ENCODE measurements at regions not wholly inside any gene's neighbourhood (a gene's known extent, or its start where the extent isn't known, plus 50 kb on each side); places are given as distances from the start of the nearest gene placed in this dataset.

- ChIA-PET CTCF (ENCODE audit: partially characterized antibody) (no interaction called here), POLR2A (ENCODE audit: partially characterized antibody) (no interaction called here)
- H4K5ac ChIP-seq (ENCODE audit: insufficient read length, low read depth, low read length) = peak overlapping the region; percentile 41
- peaks cover 0 to 6% (median 2%) of the 10 kb centered on the region in 4 experiments; a peak in 3 of 7 replicates for H3K4me1 ChIP-seq (replicated peaks in 1 of 4; ENCODE audit: control insufficient read depth in 3 of 4, insufficient read depth in 4 of 4, low read length in 3 of 4)
- peak overlapping the region; percentile 94; the same call in 1 of the 2 replicates for H2BK12ac ChIP-seq (ENCODE audit: low read depth, low read length)
- WGBS, 2 experiments (ENCODE audit: extremely low coverage in 1 of 2, insufficient coverage in 1 of 2, insufficient read length in 1 of 2, insufficient replicate concordance in 2 of 2, low coverage in 1 of 2, low lambda C conversion rate in 2 of 2, missing lambda C conversion rate in 1 of 2) = 48% methylated on average over 22 of the region's 22 CpGs; no CpG with 5 or more reads in 1 of the 2 experiments
- peak overlapping the region; percentile 14; the same call in 1 of the 2 replicates for H4K8ac ChIP-seq (ENCODE audit: extremely low read depth, insufficient read depth, low read length)
- H3K4ac ChIP-seq (replicated peaks; ENCODE audit: insufficient read length, low read depth, low read length) = no peak overlapping the region
- no peaks in the 10 kb centered on the region for H3K23me2 ChIP-seq (ENCODE audit: low read depth, low read length)
- H3K4me3 ChIP-seq (ENCODE audit: extremely low read depth in 1 of 4, insufficient read depth in 2 of 4, low read depth in 3 of 4, low read length in 4 of 4) = no peak overlapping the region
- H2AFZ ChIP-seq (ENCODE audit: low read length) = peak overlapping the region; percentile 82; the same call in 1 of the 2 replicates
- no peak overlapping the region for H3K27ac ChIP-seq (ENCODE audit: low read depth, low read length)
- no peak overlapping the region for H3K23ac ChIP-seq (ENCODE audit: insufficient read length)
- H3K14ac ChIP-seq (ENCODE audit: insufficient read length) = no peak overlapping the region
- peak overlapping the region; percentile 61 for H4K91ac ChIP-seq (replicated peaks; ENCODE audit: insufficient read length, low read length)
- no peaks in the 10 kb centered on the region for H3K79me1 ChIP-seq (ENCODE audit: low read depth, low read length)
- H2AK5ac ChIP-seq (ENCODE audit: low read depth, low read length) = no peak overlapping the region
- H3K9ac ChIP-seq (replicated peaks in 1 of 4; ENCODE audit: extremely low read depth in 1 of 4, low read depth in 3 of 4, low read length in 3 of 4) = no peak overlapping the region
- DNase-seq (ENCODE audit: low read depth in 1 of 2, low spot score in 2 of 2) (peak; percentile 15 to 85), FAIRE-seq (peak; percentile 82)
- no peak overlapping the region for H2BK5ac ChIP-seq (ENCODE audit: low read depth, low read length)
- no peaks in the 10 kb centered on the region for H3K36me3 ChIP-seq (ENCODE audit: control insufficient read depth in 2 of 4, insufficient read depth in 4 of 4, low read length in 3 of 4)
- no peaks in the 10 kb centered on the region for H4K20me1 ChIP-seq (replicated peaks in 1 of 2; ENCODE audit: control insufficient read depth in 1 of 2, insufficient read depth in 2 of 2, low read length in 2 of 2)
- no peak overlapping the region for H3K56ac ChIP-seq (replicated peaks; ENCODE audit: insufficient read length, low read depth, low read length)
- peak overlapping the region; percentile 81 for H3K18ac ChIP-seq (ENCODE audit: extremely low read depth, low read length)
- H2BK20ac ChIP-seq (ENCODE audit: low read length) = peak overlapping the region; percentile 90; the same call in 1 of the 2 replicates
- H3K27me3 ChIP-seq (replicated peaks in 1 of 4; ENCODE audit: control insufficient read depth in 3 of 4, extremely low read depth in 1 of 4, insufficient read depth in 3 of 4, low read length in 3 of 4) = no peaks in the 10 kb centered on the region
- peak overlapping the region; percentile 92; the same call in 1 of the 2 replicates for H2BK15ac ChIP-seq (ENCODE audit: low read length)
- H3K79me2 ChIP-seq (ENCODE audit: control insufficient read depth in 1 of 2, insufficient read depth in 2 of 2, low read length in 2 of 2) = no peaks in the 10 kb centered on the region
- H3K9me3 ChIP-seq (ENCODE audit: insufficient read depth in 2 of 2, low read depth in 1 of 2, low read length in 1 of 2) = peaks cover 13 to 16% of the 10 kb centered on the region in 2 experiments; a peak in 3 of 4 replicates
- no peak overlapping the region; a peak in 1 of 4 replicates for H3K4me2 ChIP-seq (ENCODE audit: insufficient read depth in 1 of 2, low read depth in 2 of 2, low read length in 2 of 2)
- no peak overlapping the region for H2BK120ac ChIP-seq (replicated peaks; ENCODE audit: low read depth, low read length)
- TF ChIP-seq EZH2 (IDR thresholded peaks at IDR 0.05; ENCODE audit: low read depth, low read length, severe bottlenecking) (no peak), USF2 (IDR thresholded peaks at IDR 0.05; ENCODE audit: low read length) (no peak), HDAC2 (IDR thresholded peaks at IDR 0.05; ENCODE audit: borderline replicate concordance in 1 of 2, low read depth in 2 of 2, low read length in 2 of 2) (0 out of 4 replicates have a peak, but pooled peaks of 1 of the 2 experiments have one; percentile 46), CREB1 (IDR thresholded peaks at IDR 0.05) (0 out of 2 replicates have a peak, but pooled peaks have one; percentile 36), FOSL1 (IDR thresholded peaks at IDR 0.05; ENCODE audit: insufficient read depth, low read depth, low read length) (no peak), CTCF (IDR thresholded peaks at IDR 0.05; ENCODE audit: control extremely low read depth in 1 of 3, insufficient read depth in 1 of 3, low read depth in 1 of 3, low read length in 3 of 3) (peak in 2 of 3 experiments; percentile 60 to 73; a peak in 3 of 4 replicates), GABPA (IDR thresholded peaks at IDR 0.05; ENCODE audit: borderline replicate concordance, insufficient read depth, low read length) (no peak)
Measured at GRCh38 chrX:727738-728621, 97.4 kb downstream of the SHOX start.

All from H1 (cell line).